HUES6 (cell line): ENCODE measurements at regions not wholly inside any gene's neighbourhood (a gene's known extent, or its start where the extent isn't known, plus 50 kb on each side); places are given as distances from the start of the nearest gene placed in this dataset.

Experiments used
- H3K27ac ChIP-seq: 2 replicates; pipeline ENCODE4 v1.7.0; 2013; ENCODE audit warnings: low read depth, mild to moderate bottlenecking, low read length, inconsistent platforms
- H3K27me3 ChIP-seq: 2 replicates; pipeline ENCODE4 v1.6.1; 2013; ENCODE audit warnings: low read length; ENCODE audit not compliant: control insufficient read depth, insufficient read depth
- H3K36me3 ChIP-seq: 2 replicates; pipeline ENCODE4 v1.6.1; 2013; ENCODE audit warnings: low read length; ENCODE audit not compliant: control insufficient read depth, insufficient read depth
- H3K4me1 ChIP-seq: 2 replicates; pipeline ENCODE4 v1.6.1; 2013; ENCODE audit warnings: low read length; ENCODE audit not compliant: control insufficient read depth, insufficient read depth
- H3K4me3 ChIP-seq: 2 replicates; pipeline ENCODE4 v1.5.1; 2013; ENCODE audit warnings: low read depth, low read length
- H3K9ac ChIP-seq: one replicate; pipeline ENCODE4 v1.6.1; 2013; ENCODE audit warnings: mild to moderate bottlenecking, low read length
- H3K9me3 ChIP-seq: 2 replicates; pipeline ENCODE4 v1.6.1; 2013; ENCODE audit warnings: low read depth, low read length; ENCODE audit not compliant: control insufficient read depth, insufficient read depth

DNA sequence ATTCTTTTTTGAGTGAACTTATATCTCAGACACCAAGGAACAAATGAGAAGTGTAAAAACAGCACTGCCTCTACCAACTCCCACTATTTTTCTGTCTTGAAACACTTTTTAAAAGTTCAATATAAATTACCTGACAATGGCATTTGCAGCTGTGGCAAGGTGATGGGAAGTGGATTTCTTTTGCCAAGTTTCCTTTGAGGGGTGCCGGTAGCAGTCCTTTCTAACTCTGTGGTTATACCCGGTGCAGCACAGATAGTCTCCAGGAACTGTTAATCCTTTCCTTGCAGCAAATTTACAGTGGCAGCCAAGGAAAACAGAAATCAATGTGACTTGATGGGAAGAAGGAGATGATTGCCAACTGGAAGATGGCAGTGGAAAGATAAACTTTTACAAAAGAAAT is 243.7 kb downstream of the BCAT1 start:
- Histone ChIP-seq H3K27me3 (no peaks in the 10 kb centered on the region), H3K9me3 (no peaks in the 10 kb centered on the region; the same call in 1 of the 2 replicates), H3K4me1 (no peaks in the 10 kb centered on the region), H3K27ac (no peak overlapping the region), H3K4me3 (no peak overlapping the region), H3K36me3 (no peaks in the 10 kb centered on the region), H3K9ac (no peak overlapping the region)

- Histone ChIP-seq H3K4me3 (no peak overlapping the region), H3K9me3 (no peaks in the 10 kb centered on the region; the same call in 1 of the 2 replicates), H3K36me3 (no peaks in the 10 kb centered on the region), H3K4me1 (peaks cover 9% of the 10 kb centered on the region; the same call in 1 of the 2 replicates), H3K9ac (no peak overlapping the region), H3K27ac (no peak overlapping the region), H3K27me3 (no peaks in the 10 kb centered on the region)
Observed at GRCh38 chr12:24701343-24701742, 247.6 kb downstream of the BCAT1 start.

GRCh38 chr12:24698972-24699371 is 249.9 kb downstream of the BCAT1 start:
- Histone ChIP-seq H3K9ac (no peak overlapping the region), H3K36me3 (no peaks in the 10 kb centered on the region), H3K4me1 (peaks cover 13% of the 10 kb centered on the region; the same call in 1 of the 2 replicates), H3K9me3 (no peaks in the 10 kb centered on the region; the same call in 1 of the 2 replicates), H3K27ac (no peak overlapping the region), H3K27me3 (no peaks in the 10 kb centered on the region), H3K4me3 (no peak overlapping the region)

GRCh38 chr12:24697769-24698168 is 251.1 kb downstream of the BCAT1 start:
- Histone ChIP-seq H3K9ac (no peak overlapping the region), H3K27ac (no peak overlapping the region), H3K36me3 (no peaks in the 10 kb centered on the region), H3K9me3 (no peaks in the 10 kb centered on the region; the same call in 1 of the 2 replicates), H3K4me1 (peaks cover 13% of the 10 kb centered on the region; the same call in 1 of the 2 replicates), H3K4me3 (no peak overlapping the region), H3K27me3 (no peaks in the 10 kb centered on the region)

- no peaks in the 10 kb centered on the region for H3K27me3 ChIP-seq
- H3K9ac ChIP-seq: no peak overlapping the region
Observed at GRCh38 chr12:24697295-24697694, 251.6 kb downstream of the BCAT1 start.

GRCh38 chr12:24696800-24697199 is 252.1 kb downstream of the BCAT1 start:
- no peak overlapping the region for H3K4me3 ChIP-seq
- H3K9me3 ChIP-seq: no peaks in the 10 kb centered on the region; the same call in 1 of the 2 replicates
- H3K27ac ChIP-seq: no peak overlapping the region
- no peaks in the 10 kb centered on the region for H3K36me3 ChIP-seq
- no peak overlapping the region for H3K9ac ChIP-seq
- H3K4me1 ChIP-seq: peaks cover 13% of the 10 kb centered on the region; the same call in 1 of the 2 replicates
- H3K27me3 ChIP-seq: no peaks in the 10 kb centered on the region

More at GRCh38 chr12:24697295-24697694, 251.6 kb downstream of the BCAT1 start:
- H3K9me3 ChIP-seq: no peaks in the 10 kb centered on the region; the same call in 1 of the 2 replicates
- no peak overlapping the region for H3K4me3 ChIP-seq
- H3K4me1 ChIP-seq: peaks cover 13% of the 10 kb centered on the region; the same call in 1 of the 2 replicates
- no peak overlapping the region for H3K27ac ChIP-seq
- no peaks in the 10 kb centered on the region for H3K36me3 ChIP-seq

GRCh38 chr12:24695657-24696329 is 253.1 kb downstream of the BCAT1 start:
- no peaks in the 10 kb centered on the region for H3K27me3 ChIP-seq
- H3K4me1 ChIP-seq: peaks cover 13% of the 10 kb centered on the region; the same call in 1 of the 2 replicates
- no peaks in the 10 kb centered on the region for H3K36me3 ChIP-seq

GRCh38 chr12:24695103-24695502 is 253.8 kb downstream of the BCAT1 start:
- Histone ChIP-seq H3K9me3 (no peaks in the 10 kb centered on the region), H3K4me3 (no peak overlapping the region), H3K4me1 (peaks cover 13% of the 10 kb centered on the region; the same call in 1 of the 2 replicates), H3K27me3 (no peaks in the 10 kb centered on the region), H3K36me3 (no peaks in the 10 kb centered on the region), H3K27ac (no peak overlapping the region), H3K9ac (no peak overlapping the region)

More at GRCh38 chr12:24695657-24696329, 253.1 kb downstream of the BCAT1 start:
- Histone ChIP-seq H3K27ac (no peak overlapping the region), H3K9ac (no peak overlapping the region), H3K4me3 (no peak overlapping the region), H3K9me3 (no peaks in the 10 kb centered on the region; the same call in 1 of the 2 replicates)

- H3K9me3 ChIP-seq: no peaks in the 10 kb centered on the region
- no peak overlapping the region for H3K4me3 ChIP-seq
- no peak overlapping the region for H3K27ac ChIP-seq
- H3K27me3 ChIP-seq: no peaks in the 10 kb centered on the region
- H3K9ac ChIP-seq: no peak overlapping the region
- H3K4me1 ChIP-seq: peaks cover 11% of the 10 kb centered on the region
- no peaks in the 10 kb centered on the region for H3K36me3 ChIP-seq
Observed at GRCh38 chr12:24688601-24689000, 260.3 kb downstream of the BCAT1 start.

GRCh38 chr12:24681570-24681969 is 267.3 kb downstream of the BCAT1 start:
- H3K27me3 ChIP-seq: no peaks in the 10 kb centered on the region
- no peak overlapping the region for H3K27ac ChIP-seq
- H3K36me3 ChIP-seq: no peaks in the 10 kb centered on the region
- no peak overlapping the region for H3K9ac ChIP-seq
- no peaks in the 10 kb centered on the region; the same call in 1 of the 2 replicates for H3K9me3 ChIP-seq
- H3K4me1 ChIP-seq: peaks cover 7% of the 10 kb centered on the region
- no peak overlapping the region for H3K4me3 ChIP-seq

GRCh38 chr12:24679126-24679525 is 269.8 kb downstream of the BCAT1 start:
- Histone ChIP-seq H3K9ac (no peak overlapping the region), H3K4me3 (no peak overlapping the region), H3K27me3 (no peaks in the 10 kb centered on the region), H3K4me1 (peaks cover 7% of the 10 kb centered on the region), H3K27ac (no peak overlapping the region), H3K9me3 (peaks cover 4% of the 10 kb centered on the region; the same call in 1 of the 2 replicates), H3K36me3 (no peaks in the 10 kb centered on the region)
